HG03460 (cell line): ENCODE measurements at regions not wholly inside any gene's neighbourhood (a gene's known extent, or its start where the extent isn't known, plus 50 kb on each side); places are given as distances from the start of the nearest gene placed in this dataset.

ENCODE experiments used
- ATAC-seq: cut with Tn5 transposase; IDR thresholded peaks from one replicate; pipeline ENCODE4 v1.9.1; 2021; ENCODE audit not compliant: unreplicated experiment

DNA sequence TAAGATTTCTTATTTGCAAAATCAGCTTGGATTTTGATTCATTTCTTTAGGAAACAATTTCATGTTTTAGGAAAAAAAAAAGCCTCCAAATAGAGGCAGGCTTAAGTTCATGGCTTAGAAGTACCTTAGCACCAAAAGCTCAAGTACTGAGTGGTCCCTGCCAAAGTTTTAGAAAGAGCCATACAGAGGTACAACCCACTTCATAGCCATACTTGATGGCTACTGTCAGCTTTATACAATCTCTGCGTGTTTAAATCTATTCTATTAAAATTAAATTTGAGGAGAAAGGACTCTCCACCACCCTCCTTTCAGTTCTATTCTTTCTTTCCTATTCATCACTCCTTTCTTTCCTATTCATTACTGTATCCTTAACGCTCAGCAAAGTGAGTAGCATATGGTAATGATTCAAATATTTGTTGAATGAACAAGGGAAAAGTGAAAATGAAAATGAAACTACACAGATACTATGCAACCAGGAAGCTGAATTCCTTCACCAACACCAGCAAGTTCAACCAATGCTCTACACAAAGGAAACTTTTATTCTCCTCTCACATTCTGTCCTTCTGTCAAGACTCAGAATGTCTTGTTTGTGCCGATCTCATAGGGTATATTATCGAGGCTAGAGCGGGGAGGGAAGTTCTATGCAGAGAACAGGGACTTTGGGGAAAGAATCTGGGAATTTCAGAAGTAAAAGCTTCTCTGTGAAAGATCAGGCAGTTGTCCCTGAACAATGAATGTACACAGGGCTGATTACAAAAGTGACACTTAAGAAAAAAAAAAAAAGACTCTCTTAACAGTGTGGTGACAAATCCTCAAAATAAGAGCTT, 138.6 kb upstream of the SPEF2 start:
- ATAC-seq: no peak

DNA sequence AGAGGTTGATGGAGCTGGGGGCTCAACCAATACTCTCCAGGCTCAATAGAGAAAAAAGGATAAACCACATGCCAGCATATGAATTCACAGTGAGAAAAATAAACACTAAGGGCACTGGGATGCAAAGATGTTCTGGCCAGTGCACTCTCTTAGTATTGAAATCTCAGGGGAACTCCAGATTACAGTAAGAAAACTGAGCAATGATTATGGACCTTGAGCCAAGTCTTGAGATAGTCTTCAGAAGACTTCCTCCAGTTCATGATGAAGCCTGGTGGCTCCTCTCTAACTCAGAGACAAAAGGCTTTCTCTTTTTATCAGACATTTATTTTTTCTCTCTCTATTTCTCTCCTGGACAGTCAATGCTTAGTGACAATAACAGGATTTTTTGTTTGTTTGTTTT, 139.8 kb upstream of the SPEF2 start:
- no peak for ATAC-seq

DNA sequence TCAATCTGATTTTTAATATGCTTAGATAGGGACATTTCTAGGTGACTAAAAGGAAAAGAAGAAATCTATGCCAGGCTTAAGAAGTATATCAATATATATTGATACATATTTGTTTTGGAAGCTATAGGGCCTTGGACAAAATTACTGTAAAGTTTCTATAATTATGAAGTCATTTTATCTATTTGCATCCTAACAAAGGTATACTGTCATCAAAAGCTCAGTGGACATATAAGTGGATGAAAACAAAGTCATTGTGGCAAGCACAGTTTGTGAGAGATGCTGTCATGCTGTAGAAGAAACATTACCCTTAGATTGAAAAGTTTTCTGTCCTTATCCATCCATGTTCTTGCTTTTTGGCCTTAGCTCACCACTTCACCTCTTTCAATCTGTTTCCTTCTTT, 140.3 kb upstream of the SPEF2 start:
- no peak for ATAC-seq

DNA sequence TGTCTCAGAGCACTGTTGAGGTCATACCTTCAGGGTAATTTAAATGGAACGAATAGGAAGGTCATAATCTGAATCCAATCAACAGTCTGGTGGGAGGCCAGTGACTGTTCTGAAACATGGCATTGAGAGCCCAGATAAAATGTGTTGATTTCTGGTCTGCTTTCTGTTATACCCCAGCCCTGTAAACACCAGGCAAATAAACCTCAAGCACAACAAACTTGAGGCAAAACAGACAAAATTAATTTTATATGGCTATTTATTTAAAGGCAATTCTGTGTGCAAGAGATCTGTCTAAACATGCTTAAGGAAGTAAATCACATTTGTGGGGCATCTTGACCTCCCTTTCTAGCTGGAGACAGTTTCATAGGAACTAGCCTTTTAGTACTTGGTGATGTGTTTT, 140.9 kb upstream of the SPEF2 start:
- ATAC-seq: no peak

DNA sequence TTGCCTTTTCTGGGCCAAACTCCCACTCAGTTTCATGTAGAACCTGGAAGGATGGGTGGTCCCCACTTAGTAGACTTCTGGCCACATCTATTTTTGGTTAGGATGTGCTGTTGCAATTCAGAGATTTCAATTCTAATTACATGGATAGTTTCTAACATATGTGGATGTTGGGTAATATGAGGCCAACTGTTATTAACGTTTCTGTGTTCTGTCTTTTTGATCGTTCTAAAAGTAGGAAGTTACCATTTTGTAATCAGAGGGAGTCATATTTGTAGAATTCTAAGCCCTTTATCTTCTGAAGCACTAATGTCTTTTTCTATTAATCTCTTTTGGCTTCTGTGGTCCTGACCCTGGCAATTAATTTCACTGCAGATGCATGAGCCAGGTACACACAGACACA, 141.6 kb upstream of the SPEF2 start:
- no peak for ATAC-seq

DNA sequence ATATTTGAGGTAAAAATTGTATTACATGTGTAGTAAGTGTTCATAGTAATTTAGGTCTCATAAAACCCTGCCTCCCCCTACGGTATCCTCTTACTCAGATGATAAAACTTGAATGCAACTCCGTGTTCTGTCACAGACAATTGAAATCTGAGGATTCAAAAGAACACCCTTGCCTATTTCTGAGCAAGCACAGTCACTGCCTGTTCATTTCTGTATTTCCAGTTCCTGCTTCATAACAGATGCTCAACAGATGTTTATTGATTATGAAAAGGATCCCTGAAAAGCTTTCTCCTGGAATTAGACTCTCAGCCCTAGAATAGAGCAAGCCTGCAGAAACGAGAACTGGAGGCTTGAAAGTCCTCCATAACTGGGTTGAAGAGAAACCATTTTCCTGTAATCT, 144.1 kb upstream of the SPEF2 start:
- no peak for ATAC-seq

DNA sequence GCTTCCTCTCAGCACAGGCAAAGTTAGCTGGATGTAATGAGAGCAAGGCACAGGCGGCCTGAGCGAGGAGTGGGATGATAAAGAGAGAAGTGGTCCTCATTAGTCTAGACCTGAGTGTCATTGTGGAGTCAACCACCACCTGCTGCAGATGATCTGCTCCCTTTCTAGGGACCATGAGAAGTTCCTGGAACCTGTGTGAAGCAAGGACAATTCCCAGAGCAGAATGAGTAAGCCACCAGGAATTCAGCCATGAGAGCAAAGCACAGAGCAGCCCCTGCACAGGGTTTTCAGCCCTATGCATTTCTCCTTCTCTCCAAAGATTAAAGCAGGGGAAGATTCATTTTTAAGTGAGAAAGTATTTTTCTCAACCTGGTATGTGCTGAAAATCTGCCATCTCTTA, 146.8 kb upstream of the SPEF2 start:
- ATAC-seq: no peak

DNA sequence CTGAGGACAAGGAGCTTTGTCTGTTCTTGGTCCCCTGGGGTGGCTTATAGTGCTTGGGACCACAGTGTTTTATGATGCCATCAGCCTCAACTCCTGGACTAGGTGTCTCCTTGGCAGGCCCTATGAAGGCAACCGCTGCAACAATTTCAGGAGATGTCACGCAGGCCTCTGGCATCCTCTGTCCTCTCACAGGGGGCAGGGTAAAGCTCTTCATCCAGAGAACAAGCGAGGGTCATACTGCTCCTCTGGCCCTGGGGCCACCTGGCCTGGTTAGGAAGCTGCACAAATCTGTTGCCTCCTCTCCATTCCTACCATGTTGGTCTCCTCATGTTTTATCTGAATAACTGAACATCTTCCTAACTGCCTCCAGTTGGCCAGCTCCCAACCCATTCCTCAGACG, 148.9 kb upstream of the SPEF2 start:
- no peak for ATAC-seq

DNA sequence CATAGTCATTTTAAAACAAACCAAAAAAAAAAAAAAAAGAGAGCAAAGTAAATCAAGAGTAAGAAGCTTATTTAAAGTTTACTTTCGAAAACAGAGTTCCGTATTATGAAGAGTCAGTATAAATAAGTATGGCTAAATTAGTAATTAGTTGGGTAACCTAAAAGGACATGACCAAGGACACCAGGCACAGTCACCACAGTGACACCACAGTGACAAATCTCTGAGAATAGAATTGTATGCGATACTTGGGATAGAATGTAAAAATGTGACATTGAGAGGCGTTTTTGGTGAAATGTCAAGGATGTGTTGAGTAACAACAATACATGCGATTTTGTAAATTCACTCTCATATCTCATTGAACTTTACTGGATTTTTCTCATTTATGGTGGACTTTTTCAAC, 150.9 kb upstream of the SPEF2 start:
- ATAC-seq: no peak

DNA sequence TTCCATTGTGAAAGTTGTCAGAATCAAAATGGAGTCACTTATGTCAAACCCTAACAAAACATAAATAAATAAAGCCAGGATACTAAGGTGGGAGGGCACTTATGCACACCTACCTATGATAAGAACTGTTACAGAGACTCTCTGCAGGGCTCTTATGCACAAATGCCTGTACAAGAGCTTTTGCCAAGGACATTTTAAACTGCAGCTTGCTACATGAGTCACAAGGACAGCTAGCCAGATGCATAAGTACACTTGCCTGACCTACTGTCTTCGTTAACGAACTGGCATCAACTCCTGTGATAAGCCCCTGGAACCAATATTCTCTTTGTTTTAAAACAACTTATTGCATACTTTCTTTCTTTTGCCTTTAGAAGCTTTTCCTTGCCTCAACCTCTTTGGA, 152.9 kb upstream of the SPEF2 start:
- no peak for ATAC-seq

DNA sequence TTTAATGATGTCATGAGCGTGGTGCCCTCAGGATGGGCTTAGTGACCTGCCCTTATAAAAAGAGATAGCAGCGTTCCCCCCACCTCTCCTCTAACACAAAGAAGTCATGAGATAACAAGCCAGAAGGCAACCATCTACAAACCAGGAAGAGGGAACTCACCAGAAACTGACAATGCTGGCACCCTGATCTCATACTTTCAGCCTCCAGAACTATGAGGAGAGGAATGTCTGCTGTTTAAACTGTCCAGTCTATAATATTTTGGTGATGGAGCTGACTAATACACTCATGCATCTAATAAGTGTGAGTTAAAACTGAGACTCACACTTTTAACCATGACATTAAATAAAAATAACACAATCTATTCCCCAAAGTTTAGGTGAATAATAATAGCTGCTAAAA, 156.1 kb upstream of the SPEF2 start:
- no peak for ATAC-seq

DNA sequence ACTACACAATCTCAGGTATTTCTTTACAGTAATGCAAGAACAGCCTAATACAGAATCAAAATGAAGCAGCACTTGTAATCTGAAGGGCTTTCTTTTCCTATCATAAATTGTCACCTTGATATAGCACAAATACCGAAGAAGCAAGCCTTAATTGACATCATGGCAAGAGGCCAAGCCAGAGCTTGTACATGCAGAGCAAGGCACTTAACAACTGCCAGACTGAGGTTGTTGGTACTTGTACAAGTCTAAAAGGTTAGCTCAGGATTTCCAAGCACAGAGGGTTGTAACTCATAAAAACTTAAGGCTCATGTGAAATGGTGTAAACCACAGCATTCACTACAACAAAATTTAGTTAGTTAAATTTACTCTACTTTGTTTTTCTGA, 158.8 kb upstream of the SPEF2 start:
- ATAC-seq: no peak

DNA sequence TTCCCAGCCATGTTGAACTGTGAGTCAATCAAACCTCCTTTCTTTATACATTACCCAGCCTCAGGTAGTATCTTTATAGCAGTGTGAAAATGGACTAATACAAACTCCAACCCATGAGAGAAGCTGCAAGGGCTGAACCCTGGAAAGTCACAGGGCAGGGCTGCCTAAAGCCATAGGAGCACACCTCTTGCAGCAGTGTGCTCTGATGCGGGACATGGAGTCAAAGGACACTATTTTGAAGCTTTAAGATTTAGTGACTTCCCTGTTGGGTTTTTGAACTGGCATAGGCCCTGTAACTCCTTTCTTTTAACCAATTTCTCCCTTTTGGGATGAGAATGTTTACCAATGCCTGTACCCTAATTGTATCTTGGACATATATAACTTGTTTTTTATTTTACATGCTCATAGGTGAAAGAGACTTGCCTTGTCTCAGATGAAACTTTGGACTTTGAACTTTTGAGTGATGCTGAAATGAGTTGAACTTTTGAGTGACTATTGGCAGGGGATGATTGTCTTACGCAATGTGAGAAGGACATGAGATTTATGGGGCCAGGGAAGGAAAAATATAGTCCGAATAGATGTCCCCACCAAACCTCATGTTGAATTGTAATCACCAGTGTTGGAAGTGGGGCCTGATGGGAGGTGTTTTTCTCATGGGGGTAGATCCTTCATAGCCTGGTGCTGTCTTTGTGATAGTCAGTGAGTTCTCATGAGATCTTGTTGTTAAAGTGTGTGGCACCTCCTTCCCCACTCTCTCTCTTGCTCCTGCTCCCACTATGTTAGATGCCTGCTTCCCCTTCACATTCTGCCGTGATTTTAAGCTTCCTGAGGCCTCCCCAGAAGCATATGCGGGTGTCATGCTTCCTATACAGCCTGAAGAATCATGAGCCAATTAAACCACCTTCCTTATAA, 159.5 kb upstream of the SPEF2 start:
- ATAC-seq: no peak

DNA sequence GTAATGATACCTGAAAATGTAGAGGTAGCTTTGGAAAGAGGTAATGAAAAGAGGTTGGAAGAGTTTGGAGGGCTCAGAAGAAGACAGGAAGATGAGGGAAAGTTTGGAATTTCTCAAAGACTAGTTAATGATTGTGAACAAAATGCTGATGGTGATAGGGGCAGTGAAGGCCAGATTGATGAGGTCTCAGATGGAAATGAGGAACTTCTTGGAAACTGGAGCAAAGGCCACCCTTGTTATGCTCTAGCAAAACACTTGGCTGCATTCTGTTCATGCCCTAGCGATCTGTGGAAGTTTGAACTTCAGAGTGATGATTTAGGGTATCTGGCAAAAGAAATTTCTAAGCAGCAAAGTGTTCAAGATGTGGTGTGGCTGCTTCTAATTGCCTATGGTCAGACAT, 161.2 kb upstream of the SPEF2 start:
- ATAC-seq: no peak

DNA sequence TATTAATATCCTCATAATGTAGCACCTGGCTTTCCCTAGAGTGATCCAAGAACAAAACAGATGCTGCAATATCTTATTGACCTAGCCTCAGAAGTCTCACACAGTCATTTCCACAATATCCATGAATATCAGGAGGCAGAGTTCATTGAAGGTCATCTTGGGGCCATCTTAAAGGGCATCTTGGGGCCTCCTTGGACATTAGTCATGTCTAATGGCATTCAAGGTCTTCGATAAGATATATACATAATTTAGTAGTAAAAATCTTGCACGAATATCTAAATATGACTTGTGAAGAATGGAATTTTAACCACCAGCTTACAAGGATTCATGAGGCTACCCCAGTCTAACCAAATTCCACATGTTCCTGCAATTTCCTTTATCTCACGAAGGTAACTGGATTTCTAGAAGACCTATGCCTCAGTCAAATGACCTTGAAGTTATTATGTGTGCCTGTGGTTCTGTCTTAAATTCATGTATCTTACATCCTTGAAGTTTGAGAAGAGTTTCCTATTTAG, 163.6 kb upstream of the SPEF2 start:
- ATAC-seq: no peak

DNA sequence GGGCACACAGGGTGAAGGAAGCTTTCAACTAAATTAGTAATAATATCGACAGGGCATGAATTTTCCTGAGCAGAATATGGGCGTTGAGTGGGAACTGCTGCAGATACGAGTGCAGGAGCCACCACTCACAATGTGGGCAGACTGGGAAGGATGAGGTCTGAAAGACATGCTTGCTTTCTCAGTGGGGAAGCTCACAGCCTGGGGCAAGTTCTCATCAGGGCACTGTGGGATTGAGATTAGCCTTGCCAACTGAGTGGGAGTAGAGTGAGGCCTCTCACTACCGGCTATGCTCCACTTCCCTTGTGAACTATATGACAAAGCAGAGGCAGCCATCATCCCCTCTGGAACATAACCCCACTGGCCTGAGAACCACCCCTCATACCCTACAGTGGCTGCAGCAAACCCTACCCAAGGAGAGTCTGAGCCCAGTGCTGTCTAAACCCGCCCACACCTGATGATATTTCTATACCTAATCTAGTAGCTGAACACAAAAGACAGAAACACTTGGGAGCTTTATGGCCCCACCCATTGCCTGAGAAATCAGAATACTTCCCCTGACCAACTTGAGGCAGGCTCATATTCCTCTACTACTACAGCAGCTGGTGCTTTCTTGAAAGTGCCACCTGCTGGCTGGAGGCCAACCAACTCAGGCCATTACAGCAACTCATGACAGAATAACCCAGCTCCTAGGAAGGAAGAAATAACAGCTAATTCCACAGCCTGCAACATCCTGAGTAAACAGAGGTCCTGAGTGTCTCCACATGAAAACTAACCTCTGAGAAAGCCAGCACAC, 173.7 kb upstream of the SPEF2 start:
- no peak for ATAC-seq

DNA sequence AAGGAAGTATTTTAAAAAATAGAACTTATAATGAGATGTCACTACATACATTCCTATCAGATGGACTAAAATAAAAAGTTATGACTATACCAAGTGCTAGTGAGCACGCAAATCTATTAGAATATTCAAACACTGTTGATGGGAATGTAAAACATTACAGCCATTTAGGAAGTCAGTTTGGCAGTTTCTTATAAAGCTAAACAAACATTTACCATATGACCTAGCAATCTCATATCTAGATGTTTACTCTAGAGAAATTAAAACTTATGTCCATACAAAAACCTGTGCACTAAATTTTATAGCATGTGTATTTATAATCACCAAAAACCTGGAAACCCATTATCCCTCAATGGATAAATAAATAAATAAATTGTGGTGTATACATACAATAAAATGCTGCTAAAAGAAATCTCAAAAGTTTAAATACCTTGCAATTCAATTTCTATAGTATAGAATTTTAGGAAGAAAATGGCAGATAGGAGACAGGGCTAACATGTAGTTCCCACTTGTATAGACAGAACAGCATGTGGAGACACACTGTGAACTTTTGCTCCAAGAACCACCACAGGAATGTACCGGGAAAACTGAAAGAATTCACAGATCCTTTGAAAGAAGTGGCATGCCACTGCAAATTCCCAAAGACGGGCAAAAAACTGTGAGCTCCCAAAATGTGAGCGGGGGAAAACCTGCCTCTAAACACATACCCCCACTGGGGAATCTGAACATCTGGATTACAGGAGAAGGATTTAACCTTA, 174.6 kb upstream of the SPEF2 start:
- no peak for ATAC-seq

DNA sequence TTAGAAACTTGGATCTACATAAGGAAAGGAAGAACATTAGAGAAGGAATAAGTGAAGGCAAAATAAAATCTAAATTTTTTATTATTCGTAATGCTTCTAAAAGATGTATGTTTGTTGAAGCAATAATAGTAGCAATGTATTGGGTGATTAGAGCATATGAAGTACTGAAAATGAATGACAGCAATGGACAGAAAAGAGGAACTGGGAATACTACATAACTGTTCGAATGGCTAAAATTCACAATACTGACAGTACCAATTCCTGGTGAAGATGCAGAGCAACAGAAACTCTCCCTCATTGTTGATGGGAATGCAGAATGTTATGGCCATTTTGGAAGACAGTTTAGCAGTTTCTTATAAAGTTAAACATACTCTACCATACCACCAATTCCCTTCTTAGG, 177.3 kb upstream of the SPEF2 start:
- ATAC-seq: no peak

DNA sequence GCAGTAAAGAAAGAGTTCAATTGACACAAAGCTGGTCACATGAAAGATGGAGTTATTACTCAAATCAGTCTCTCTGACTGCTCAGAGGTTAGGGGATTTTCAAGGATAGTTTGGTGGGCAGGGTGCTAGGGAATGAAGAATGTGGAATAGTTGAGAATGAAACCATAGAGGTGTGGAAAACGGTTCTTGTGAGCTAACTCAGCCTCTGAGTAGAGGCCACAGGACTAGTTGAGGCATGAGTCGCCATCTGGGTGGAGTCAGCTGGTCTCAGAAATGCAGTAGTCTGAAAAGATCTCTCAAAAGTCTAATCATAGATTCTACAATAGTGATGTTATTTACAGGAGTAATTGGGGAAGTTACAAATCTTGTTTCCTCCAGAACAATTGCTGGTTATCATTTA, 178.9 kb upstream of the SPEF2 start:
- ATAC-seq: no peak

DNA sequence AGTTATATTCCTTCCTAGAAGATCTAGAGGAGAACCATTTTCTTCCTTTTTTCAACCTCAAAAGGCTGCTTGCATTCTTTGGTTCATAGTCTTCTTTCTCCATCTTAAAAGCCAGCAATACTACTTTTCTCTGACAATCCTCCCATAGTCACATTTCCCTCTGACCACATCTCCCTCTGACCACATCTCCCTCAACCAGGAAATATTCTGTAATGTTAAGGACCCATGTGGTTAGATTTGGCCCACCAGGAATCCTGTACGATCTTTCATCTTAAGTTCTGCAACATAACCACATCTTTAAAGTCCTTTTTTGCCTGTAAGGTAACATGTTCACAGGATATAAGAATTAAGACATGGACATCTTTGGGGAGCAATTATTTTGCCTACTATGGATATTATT, 179.4 kb upstream of the SPEF2 start:
- no peak for ATAC-seq
